IPS-NIHi11 (cell line): ENCODE measurements at regions not wholly inside any gene's neighbourhood (a gene's known extent, or its start where the extent isn't known, plus 50 kb on each side); places are given as distances from the start of the nearest gene placed in this dataset.
"Not testable (repeated sequence)": the region's sequence is repeated elsewhere in the genome, so short reads cannot be mapped to it uniquely, and the experiment has no call there.

Source experiments
- DNase-seq: peaks from one replicate; pipeline ENCODE4 v3.0.0; 2012; ENCODE audit warnings: mixed read lengths, low spot score

- no peak for DNase-seq
Measured at GRCh38 chr5:29161399-29162291, 2031.8 kb upstream of the CDH6 start.

GRCh38 chr5:29157975-29158374, 2035.5 kb upstream of the CDH6 start:
- DNase-seq = no peak

DNA sequence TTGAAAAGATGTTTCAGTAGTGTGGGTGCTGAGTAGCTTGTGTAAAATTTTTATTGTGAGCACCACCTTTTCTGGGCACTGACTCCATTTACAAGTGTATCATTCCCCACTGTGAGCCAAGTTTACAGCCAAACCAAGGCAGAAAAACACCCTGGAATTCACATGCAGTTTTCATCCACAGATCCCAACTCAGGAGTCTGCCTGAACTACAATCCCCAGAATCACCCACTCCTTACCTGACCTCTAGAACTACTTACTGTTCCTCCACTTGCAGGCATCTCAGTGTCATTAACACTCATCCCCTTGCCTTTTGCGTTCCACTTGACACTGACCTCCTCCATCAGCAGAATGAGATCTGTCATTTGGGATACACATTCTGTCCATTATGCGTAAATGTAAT, 2042.6 kb upstream of the CDH6 start:
- peak; percentile 32 for DNase-seq

GRCh38 chr5:29148581-29148980, 2044.9 kb upstream of the CDH6 start:
- DNase-seq = no peak

GRCh38 chr5:29148073-29148472, 2045.4 kb upstream of the CDH6 start:
- no peak for DNase-seq

- peak; percentile 17 for DNase-seq
Measured at GRCh38 chr5:29143266-29143665, 2050.2 kb upstream of the CDH6 start.

- DNase-seq = no peak
Measured at GRCh38 chr5:29134418-29134817, 2059.1 kb upstream of the CDH6 start.

- DNase-seq = no peak
Measured at GRCh38 chr5:29131285-29131684, 2062.2 kb upstream of the CDH6 start.

- DNase-seq = no peak
Measured at GRCh38 chr5:29130786-29131185, 2062.7 kb upstream of the CDH6 start.

DNA sequence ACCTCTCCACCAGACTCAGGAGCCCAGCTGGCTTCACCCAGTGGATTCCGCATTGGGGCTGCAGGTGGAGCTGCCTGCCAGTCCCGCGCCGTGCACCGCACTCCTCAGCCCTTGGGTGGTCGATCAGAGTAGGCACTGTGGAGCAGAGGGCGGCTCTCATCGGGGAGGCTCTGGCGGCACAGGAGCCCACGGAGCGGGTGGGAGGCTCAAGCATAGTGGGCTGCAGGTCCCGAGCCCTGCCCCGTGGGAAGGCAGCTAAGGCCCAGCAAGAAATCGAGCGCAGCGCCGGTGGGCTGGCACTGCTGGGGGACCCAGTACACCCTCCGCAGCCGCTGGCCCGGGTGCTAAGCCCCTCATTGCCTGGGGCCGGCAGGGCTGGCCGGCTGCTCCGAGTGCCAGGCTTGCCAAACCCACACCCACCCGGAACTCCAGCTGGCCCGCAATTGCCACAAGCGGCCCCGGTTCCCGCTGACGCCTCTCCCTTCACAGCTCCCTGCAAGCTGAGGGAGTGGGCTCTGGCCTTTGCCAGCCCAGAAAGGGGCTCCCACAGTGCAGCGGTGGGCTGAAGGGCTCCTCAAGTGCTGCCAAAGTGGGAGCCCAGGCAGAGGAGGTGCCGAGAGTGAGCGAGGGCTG, 2065.8 kb upstream of the CDH6 start:
- DNase-seq = not testable (repeated sequence)

- not testable (repeated sequence) for DNase-seq
Measured at GRCh38 chr5:29126462-29126861, 2067.0 kb upstream of the CDH6 start.

DNA sequence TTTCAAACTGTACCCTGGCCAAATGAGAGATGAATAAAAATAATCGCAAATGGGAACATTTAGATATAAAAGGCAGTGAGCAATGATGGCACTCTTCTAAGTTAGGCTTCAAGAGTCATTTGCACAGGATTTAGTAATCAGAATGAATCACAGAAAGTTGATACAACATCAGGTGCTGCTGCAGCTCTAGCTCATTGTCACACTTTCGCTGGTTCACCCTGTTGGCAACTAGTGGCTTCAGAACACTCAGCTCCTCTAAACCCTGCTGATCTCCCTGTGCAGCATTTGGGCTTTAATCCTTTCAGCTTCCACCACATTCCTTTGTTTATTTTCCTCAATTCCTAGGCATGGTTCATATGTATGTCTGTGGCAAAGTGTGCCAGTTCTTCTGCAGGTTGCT, 2071.2 kb upstream of the CDH6 start:
- no peak for DNase-seq

DNA sequence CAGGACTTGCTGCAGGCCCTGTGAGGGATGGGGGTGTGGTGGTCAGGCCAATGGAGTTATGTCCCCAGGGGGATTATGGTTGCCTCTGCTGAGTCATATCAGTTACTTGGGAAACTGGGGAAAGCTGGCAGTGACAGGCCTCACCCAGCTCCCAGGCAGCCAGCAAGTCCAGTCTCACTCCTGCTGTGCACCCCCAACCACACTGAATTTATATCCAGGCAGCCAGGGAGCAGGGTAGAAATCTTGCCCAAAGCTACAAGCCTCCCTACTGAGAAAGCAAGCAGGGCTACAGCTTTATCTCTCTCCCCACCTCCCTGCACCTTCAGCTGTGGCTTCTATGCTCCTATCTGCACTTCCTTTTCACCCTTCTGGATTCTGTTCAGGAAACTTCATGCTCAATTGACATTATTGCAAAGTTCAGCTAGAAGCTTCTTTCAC, 2076.0 kb upstream of the CDH9 start:
- DNase-seq = no peak

DNA sequence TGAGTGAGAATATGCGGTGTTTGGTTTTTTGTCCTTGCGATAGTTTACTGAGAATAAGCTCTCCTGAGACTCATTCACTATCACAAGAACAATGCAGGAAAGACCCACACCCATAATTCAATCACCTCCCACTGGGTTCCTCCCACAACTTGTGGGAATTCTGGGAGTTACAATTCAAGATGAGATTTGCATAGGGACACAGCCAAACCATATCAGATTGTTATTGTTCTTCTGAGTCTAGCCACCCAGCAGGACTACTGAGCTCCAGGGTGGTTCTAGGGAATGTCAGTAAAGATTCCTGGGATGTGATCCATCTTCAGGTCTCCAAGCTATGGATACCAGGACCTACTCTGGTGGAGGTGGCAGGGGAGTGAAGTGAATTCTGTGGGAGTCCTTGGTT, 2075.1 kb upstream of the CDH9 start:
- DNase-seq = no peak

DNA sequence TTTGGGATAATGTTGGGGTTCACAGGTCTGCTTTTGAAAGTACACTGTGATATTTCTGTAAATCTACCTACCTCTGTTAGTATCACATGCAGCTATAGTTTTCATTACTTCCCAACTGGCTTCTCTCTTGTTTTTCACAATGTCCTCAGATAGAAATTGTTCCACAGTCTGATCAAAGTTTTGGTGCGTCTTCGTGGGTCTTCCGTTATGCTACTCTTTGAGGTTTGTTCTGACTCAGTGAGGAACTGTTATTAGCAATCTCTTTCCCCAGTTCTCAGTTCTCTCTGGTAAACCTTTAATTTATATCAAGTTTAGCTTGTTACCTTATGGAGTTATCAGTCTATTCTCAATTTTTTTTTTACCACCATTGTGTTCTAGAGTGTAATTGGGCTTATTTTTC, 2061.2 kb upstream of the CDH9 start:
- no peak for DNase-seq

DNA sequence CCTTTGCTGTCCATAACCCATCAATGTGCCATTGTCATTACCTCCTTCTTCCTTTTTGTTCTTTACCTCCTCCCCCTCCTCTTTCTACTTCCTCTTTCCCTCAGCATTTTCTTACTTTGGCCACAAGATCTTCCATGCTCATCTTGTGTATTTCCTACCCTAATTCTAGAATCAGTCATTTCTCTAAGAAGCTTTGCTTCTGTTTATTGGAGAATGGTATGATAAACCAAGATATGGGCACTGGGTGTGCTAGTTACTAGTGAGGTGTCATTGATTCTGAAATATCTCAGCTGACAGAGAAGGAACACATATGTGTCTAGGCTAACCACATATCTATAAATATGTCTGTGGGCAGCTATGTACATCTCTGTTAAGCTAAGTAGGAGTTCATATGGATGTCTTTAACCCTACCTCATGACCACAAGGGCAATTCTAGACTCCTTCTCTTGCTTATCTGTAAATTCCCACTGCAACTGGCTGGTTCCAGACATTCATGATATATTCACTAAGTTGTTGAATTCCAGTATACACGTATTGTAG, 2051.3 kb upstream of the CDH9 start:
- no peak for DNase-seq

GRCh38 chr5:29085142-29085541, 2046.8 kb upstream of the CDH9 start:
- no peak for DNase-seq

GRCh38 chr5:29079771-29080170, 2041.4 kb upstream of the CDH9 start:
- DNase-seq = peak; percentile 24

DNA sequence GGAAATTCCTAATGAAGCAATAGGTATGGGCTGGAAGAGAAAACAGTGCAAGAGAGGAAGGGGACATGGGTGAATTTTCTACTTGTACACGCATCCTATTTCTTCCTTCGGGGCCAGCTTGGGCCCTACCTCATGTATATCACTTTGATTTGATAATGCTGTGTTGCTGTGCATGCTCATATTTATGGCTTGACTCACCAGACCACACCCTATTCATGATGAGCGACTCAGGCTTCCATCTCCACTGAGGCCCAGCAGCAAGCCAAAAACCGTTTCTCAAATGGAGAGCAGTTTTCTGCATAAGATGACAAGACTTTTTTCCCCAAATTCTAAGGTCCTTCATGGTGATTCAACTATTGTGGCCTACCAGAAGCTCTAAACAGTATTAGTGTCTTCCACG, 2039.1 kb upstream of the CDH9 start:
- DNase-seq = no peak

GRCh38 chr5:29069104-29069402, 2030.7 kb upstream of the CDH9 start:
- no peak for DNase-seq

DNA sequence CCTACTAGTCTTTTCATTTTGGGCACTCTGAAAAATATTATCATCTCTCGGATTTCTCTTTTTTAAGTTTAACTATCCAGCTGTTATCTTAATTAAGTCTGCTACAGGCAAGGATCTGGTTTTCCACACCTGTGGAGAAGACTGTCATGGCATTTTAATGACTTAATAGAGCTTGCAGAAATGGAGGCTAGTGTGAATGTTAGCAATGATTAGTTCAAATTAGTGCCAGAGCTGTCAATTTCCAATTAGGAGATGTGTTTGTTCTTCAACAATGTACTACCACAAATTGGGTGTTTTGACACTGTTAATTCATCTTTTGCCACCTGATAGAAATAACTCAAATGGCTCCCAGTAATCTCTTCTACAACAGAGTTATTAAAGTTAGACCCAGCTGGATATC, 2023.0 kb upstream of the CDH9 start:
- DNase-seq = no peak

GRCh38 chr5:29054694-29055093, 2016.3 kb upstream of the CDH9 start:
- no peak for DNase-seq

- DNase-seq = no peak
Measured at GRCh38 chr5:29054282-29054681, 2015.9 kb upstream of the CDH9 start.

- DNase-seq = no peak
Measured at GRCh38 chr5:29051509-29051908, 2013.1 kb upstream of the CDH9 start.
